DOHH2 (cell line): ENCODE measurements at regions not wholly inside any gene's neighbourhood (a gene's known extent, or its start where the extent isn't known, plus 50 kb on each side); places are given as distances from the start of the nearest gene placed in this dataset.

ENCODE experiments used
- CTCF ChIP-seq: fragments of 200-600 bp; sonication (generic); IDR thresholded peaks from one replicate; pipeline ENCODE4 v1.5.1; 2014; ENCODE audit warnings: antibody characterized with exemption, mild to moderate bottlenecking, low read depth, low read length; ENCODE audit not compliant: poor library complexity, severe bottlenecking
- EZH2phosphoT487 ChIP-seq: fragments of 200-600 bp; sonication (generic); IDR thresholded peaks from 2 replicates; pipeline ENCODE4 v1.6.1; 2017; ENCODE audit warnings: borderline replicate concordance, mild to moderate bottlenecking, antibody characterized with exemption, low read length, moderate library complexity, mixed read lengths

GRCh38 chr2:59694176-59694575 is 859.3 kb downstream of the BCL11A start:
- TF ChIP-seq CTCF: no peak
- no peak for TF ChIP-seq EZH2phosphoT487
